ENCODE measurements at regions not wholly inside any gene's neighbourhood (a gene's known extent, or its start where the extent isn't known, plus 50 kb on each side); places are given as distances from the start of the nearest gene placed in this dataset.
"Not testable (repeated sequence)": the region's sequence is repeated elsewhere in the genome, so short reads cannot be mapped to it uniquely, and the experiment has no call there.

GRCh38 chr4:103842076-103842475 is 122.3 kb upstream of the TACR3 start:
- no peak for DNase-seq

- not testable (repeated sequence) for DNase-seq
These were observed 90.5 kb upstream of the TACR3 start for GRCh38 chr4:103810308-103810707.

- DNase-seq: no peak
These were observed 83.0 kb upstream of the TACR3 start for GRCh38 chr4:103802766-103803165.

GRCh38 chr4:103787057-103787456 is 67.3 kb upstream of the TACR3 start:
- DNase-seq: no peak

GRCh38 chr4:103786593-103786992 is 66.8 kb upstream of the TACR3 start:
- no peak for DNase-seq

- peak; percentile 48 for DNase-seq
These were observed 66.2 kb upstream of the TACR3 start for GRCh38 chr4:103786014-103786413.

GRCh38 chr4:103778221-103778620 is 58.4 kb upstream of the TACR3 start:
- no peak for DNase-seq

- DNase-seq: no peak
These were observed 54.6 kb upstream of the TACR3 start for GRCh38 chr4:103774326-103774825.

- DNase-seq: no peak
These were observed 54.0 kb upstream of the TACR3 start for GRCh38 chr4:103773691-103774231.
